NT2/D1 (cell line): ENCODE measurements at regions not wholly inside any gene's neighbourhood (a gene's known extent, or its start where the extent isn't known, plus 50 kb on each side); places are given as distances from the start of the nearest gene placed in this dataset.

ENCODE experiments used
- DNase-seq: peaks from one replicate; pipeline ENCODE4 v3.0.0-alpha.2; 2011; ENCODE audit warnings: low read depth, low spot score
- H3K27me3 ChIP-seq: 2 replicates; pipeline ENCODE4 v1.6.0; 2011; ENCODE audit warnings: mild to moderate bottlenecking; ENCODE audit not compliant: insufficient read length, insufficient read depth
- H3K36me3 ChIP-seq: 2 replicates; pipeline ENCODE4 v1.6.1; 2011; ENCODE audit warnings: mild to moderate bottlenecking, low read length, mixed read lengths; ENCODE audit not compliant: insufficient read depth, insufficient read length
- H3K4me1 ChIP-seq: 2 replicates; pipeline ENCODE4 v1.5.1; 2011; ENCODE audit not compliant: insufficient read depth, insufficient read length
- H3K4me3 ChIP-seq: 2 replicates; pipeline ENCODE4 v1.5.1; 2011; ENCODE audit warnings: low read depth; ENCODE audit not compliant: insufficient read length
- H3K9ac ChIP-seq: 2 replicates; pipeline ENCODE4 v1.6.0; 2011; ENCODE audit warnings: low read depth; ENCODE audit not compliant: insufficient read length
- H3K9me3 ChIP-seq: 2 replicates; pipeline ENCODE4 v1.5.1; 2011; ENCODE audit warnings: mild to moderate bottlenecking, low read length; ENCODE audit not compliant: insufficient read depth
- SUZ12 ChIP-seq: IDR thresholded peaks from 2 replicates; pipeline ENCODE4 v1.6.1; 2011; ENCODE audit not compliant: insufficient read length, insufficient read depth; ENCODE audit errors: extremely low read depth
- YY1 ChIP-seq: IDR thresholded peaks from 2 replicates; pipeline ENCODE4 v1.6.1; 2011; ENCODE audit not compliant: insufficient read length, insufficient read depth
- ZNF274 ChIP-seq: IDR thresholded peaks from 2 replicates; pipeline ENCODE4 v1.6.1; 2011; ENCODE audit warnings: mild to moderate bottlenecking, low read depth, low read length

GRCh38 chr1:88001460-88001859 lies 672.8 kb downstream of the LMO4 start:
- no peaks in the 10 kb centered on the region for H3K4me1 ChIP-seq
- no peak overlapping the region for H3K4me3 ChIP-seq
- no peak for DNase-seq
- TF ChIP-seq SUZ12: no peak
- TF ChIP-seq YY1: no peak
- TF ChIP-seq ZNF274: no peak
- H3K36me3 ChIP-seq: no peaks in the 10 kb centered on the region
- no peaks in the 10 kb centered on the region for H3K9me3 ChIP-seq
- no peaks in the 10 kb centered on the region for H3K27me3 ChIP-seq
- no peak overlapping the region for H3K9ac ChIP-seq

- no peak for DNase-seq
- H3K27me3 ChIP-seq: no peaks in the 10 kb centered on the region
Measured at GRCh38 chr1:88003255-88003654, 674.6 kb downstream of the LMO4 start.

GRCh38 chr1:88009916-88010315 lies 674.2 kb upstream of the PKN2 start:
- Histone ChIP-seq H3K4me3 (no peak overlapping the region), H3K4me1 (no peaks in the 10 kb centered on the region), H3K27me3 (no peaks in the 10 kb centered on the region), H3K9me3 (no peaks in the 10 kb centered on the region), H3K9ac (no peak overlapping the region), H3K36me3 (no peaks in the 10 kb centered on the region)
- no peak for TF ChIP-seq SUZ12
- no peak for TF ChIP-seq ZNF274
- no peak for TF ChIP-seq YY1
- DNase-seq: no peak

More at GRCh38 chr1:88003255-88003654, 674.6 kb downstream of the LMO4 start:
- Histone ChIP-seq H3K36me3 (no peaks in the 10 kb centered on the region), H3K9ac (no peak overlapping the region), H3K4me1 (no peaks in the 10 kb centered on the region), H3K4me3 (no peak overlapping the region), H3K9me3 (no peaks in the 10 kb centered on the region)
- TF ChIP-seq YY1 (no peak), ZNF274 (no peak), SUZ12 (no peak)

- Histone ChIP-seq H3K9ac (no peak overlapping the region), H3K27me3 (no peaks in the 10 kb centered on the region), H3K4me1 (no peaks in the 10 kb centered on the region), H3K36me3 (no peaks in the 10 kb centered on the region), H3K4me3 (no peak overlapping the region), H3K9me3 (no peaks in the 10 kb centered on the region)
- TF ChIP-seq ZNF274: no peak
- TF ChIP-seq SUZ12: no peak
- TF ChIP-seq YY1: no peak
- no peak for DNase-seq
Measured at GRCh38 chr1:88013485-88013884, 670.6 kb upstream of the PKN2 start.

GRCh38 chr1:88014131-88014530 lies 669.9 kb upstream of the PKN2 start:
- DNase-seq: no peak
- H3K4me1 ChIP-seq: no peaks in the 10 kb centered on the region
- TF ChIP-seq YY1 (no peak), ZNF274 (no peak), SUZ12 (no peak)
- no peak overlapping the region for H3K9ac ChIP-seq
- H3K27me3 ChIP-seq: no peaks in the 10 kb centered on the region
- H3K4me3 ChIP-seq: no peak overlapping the region
- H3K36me3 ChIP-seq: no peaks in the 10 kb centered on the region
- no peaks in the 10 kb centered on the region for H3K9me3 ChIP-seq

- Histone ChIP-seq H3K36me3 (no peaks in the 10 kb centered on the region), H3K27me3 (no peaks in the 10 kb centered on the region), H3K9me3 (no peaks in the 10 kb centered on the region), H3K9ac (no peak overlapping the region), H3K4me3 (no peak overlapping the region), H3K4me1 (no peaks in the 10 kb centered on the region)
- no peak for DNase-seq
- no peak for TF ChIP-seq YY1
- no peak for TF ChIP-seq ZNF274
- no peak for TF ChIP-seq SUZ12
Measured at GRCh38 chr1:88016947-88017346, 667.1 kb upstream of the PKN2 start.

GRCh38 chr1:88021529-88021928 lies 662.5 kb upstream of the PKN2 start:
- no peak for DNase-seq
- no peaks in the 10 kb centered on the region for H3K4me1 ChIP-seq
- no peaks in the 10 kb centered on the region for H3K36me3 ChIP-seq
- H3K9ac ChIP-seq: no peak overlapping the region
- no peaks in the 10 kb centered on the region; the same call in 1 of the 2 replicates for H3K9me3 ChIP-seq
- TF ChIP-seq SUZ12 (no peak), ZNF274 (no peak), YY1 (no peak)
- no peaks in the 10 kb centered on the region for H3K27me3 ChIP-seq
- no peak overlapping the region for H3K4me3 ChIP-seq
